GM12865 (cell line): ENCODE measurements at regions not wholly inside any gene's neighbourhood (a gene's known extent, or its start where the extent isn't known, plus 50 kb on each side); places are given as distances from the start of the nearest gene placed in this dataset.

Experiments used
- DNase-seq: peaks from one replicate; pipeline ENCODE4 v3.0.0; 2010; ENCODE audit warnings: low read depth
- H3K4me3 ChIP-seq: 2 replicates; pipeline ENCODE4 v1.5.1; 2011; ENCODE audit warnings: mild to moderate bottlenecking, low read depth, low read length, control low read depth
- TF ChIP-seq, protein P1 (sequence below): IDR thresholded peaks from 2 replicates; pipeline ENCODE4 v1.5.1; 2011; ENCODE audit warnings: low read length, control low read depth, low read depth, inconsistent platforms; ENCODE audit not compliant: insufficient read depth; ENCODE audit errors: missing control alignments

DNA sequence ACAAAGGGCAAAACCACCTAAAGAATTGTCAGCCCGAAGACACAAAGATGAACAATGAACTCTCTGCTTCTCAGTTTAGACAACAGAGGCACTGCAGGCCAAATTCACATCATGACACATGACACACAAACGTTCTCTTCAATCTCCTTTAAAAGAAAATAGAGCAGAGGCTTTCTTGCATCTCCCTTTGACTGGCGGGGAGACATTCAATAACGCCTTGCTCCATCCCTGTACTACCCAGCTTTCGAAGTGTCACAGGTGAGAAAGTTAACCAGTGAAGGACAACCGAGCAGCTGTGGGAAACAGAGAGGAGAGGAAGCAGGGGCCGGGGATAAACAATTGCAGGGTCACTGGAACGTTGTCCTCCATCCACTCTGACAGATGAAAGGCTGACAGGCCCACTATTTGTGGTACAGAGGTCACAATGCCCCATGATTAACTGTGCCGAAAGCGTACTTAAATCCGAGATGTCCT is 130.8 kb downstream of the PHLDA1 start:
- TF ChIP-seq, protein P1, sequence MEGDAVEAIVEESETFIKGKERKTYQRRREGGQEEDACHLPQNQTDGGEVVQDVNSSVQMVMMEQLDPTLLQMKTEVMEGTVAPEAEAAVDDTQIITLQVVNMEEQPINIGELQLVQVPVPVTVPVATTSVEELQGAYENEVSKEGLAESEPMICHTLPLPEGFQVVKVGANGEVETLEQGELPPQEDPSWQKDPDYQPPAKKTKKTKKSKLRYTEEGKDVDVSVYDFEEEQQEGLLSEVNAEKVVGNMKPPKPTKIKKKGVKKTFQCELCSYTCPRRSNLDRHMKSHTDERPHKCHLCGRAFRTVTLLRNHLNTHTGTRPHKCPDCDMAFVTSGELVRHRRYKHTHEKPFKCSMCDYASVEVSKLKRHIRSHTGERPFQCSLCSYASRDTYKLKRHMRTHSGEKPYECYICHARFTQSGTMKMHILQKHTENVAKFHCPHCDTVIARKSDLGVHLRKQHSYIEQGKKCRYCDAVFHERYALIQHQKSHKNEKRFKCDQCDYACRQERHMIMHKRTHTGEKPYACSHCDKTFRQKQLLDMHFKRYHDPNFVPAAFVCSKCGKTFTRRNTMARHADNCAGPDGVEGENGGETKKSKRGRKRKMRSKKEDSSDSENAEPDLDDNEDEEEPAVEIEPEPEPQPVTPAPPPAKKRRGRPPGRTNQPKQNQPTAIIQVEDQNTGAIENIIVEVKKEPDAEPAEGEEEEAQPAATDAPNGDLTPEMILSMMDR = no peak
- no peak for DNase-seq
- H3K4me3 ChIP-seq = no peak overlapping the region

DNA sequence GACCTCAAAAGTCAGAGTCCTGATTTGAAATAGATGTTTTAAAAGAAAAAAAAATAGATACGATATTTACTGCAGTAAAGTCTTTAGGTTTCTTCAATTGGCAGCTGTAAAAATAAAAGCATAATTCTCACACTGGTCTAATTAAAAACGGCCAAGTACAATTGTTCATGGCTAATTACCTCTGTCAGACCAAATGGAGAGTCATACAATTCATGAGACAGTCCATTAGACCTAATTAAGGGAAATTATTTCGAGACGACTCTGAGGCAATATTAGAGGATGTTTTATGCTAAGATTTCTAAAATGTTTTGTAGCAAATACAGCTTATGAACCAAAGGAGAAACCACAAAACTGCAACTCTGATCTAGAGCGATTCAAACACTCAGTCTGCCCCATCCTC is 131.3 kb downstream of the PHLDA1 start:
- H3K4me3 ChIP-seq = no peak overlapping the region
- TF ChIP-seq, protein P1 = no peak
- DNase-seq = no peak

DNA sequence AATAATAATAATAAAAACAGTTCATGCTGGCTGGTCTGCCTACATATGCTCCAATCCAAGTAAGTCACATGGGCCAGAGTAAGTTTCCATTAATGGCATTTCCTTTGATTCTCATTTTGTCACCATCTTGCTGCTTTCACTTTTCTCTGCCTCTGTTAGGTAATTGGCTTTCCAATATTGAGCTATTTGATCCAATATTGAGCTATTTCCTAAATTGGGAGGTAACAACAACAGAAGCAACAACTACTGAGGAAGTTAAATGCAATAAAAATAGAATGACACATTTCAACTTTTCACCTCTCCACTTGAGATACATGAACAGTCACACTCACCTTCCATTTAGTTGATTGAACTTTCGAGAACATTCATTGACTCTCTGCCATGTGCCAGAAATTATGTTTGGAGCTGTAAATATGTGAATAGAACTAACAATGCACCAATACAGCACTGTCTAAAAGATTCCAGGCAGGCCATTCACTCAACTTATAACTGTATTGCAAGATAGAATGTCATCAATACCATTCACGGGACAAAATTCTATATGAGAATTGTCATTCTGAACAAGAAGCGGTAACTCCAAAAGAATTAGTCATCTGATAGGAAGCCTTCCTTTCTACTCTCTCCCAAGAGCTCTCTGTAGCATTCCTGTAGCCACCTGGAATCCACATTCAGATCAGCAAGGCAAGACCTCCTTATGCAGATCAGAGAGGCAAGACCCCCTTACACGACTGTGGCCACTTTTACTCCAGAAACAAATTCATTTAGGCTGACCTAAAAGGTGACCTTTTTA is 136.4 kb downstream of the PHLDA1 start:
- TF ChIP-seq, protein P1 = no peak
- no peak for DNase-seq
- H3K4me3 ChIP-seq = no peak overlapping the region

DNA sequence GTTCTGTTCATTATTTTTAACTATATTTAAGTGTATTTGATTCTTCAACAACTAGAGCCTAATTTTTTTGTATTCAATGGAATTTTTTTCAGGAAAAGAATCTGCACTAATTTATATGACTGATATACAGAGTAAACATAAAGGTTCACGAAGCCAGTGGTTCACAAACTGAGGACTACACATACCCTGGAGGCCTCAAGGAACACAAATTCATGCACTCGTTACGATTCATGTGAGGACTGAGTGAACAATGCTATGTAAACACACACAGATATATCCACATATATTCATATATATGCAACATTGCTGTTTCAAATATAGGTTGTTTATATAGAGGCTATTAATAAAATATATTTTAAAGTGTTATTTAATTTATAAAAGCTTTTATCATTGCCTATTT is 137.8 kb downstream of the PHLDA1 start:
- TF ChIP-seq, protein P1 = no peak
- DNase-seq = no peak
- H3K4me3 ChIP-seq = no peak overlapping the region

DNA sequence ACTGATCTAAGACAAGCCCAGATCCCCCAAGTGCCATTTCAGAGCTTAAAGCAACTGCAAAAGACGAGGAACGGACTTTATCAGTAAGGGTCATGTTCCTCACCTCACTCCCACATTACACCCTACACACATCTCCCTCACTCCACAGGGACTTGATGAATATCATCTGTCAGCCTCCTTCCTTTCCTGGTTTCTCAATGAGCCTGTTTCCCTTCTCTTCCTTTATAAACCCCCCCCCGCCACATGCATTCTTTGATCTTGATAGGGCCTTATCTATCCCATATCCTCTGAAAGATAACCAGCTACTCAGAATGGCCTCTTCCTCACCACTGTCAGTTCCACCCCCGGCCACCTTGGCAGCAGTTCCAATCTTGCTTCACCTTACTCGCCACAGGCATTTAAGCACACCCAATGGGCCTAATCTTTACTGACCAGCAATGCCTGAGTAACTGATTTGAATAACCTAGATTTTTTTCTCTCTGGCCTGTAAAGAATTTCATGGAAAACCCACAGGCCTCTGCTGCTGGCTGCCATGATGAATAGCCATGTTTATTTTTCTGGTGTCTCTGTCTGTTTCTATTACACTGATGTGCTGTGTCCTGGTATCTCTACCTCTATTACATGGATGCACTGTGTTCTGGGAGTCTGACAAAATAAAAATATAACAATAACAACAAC is 138.7 kb downstream of the PHLDA1 start:
- TF ChIP-seq, protein P1 = no peak
- no peak overlapping the region for H3K4me3 ChIP-seq
- DNase-seq = no peak

DNA sequence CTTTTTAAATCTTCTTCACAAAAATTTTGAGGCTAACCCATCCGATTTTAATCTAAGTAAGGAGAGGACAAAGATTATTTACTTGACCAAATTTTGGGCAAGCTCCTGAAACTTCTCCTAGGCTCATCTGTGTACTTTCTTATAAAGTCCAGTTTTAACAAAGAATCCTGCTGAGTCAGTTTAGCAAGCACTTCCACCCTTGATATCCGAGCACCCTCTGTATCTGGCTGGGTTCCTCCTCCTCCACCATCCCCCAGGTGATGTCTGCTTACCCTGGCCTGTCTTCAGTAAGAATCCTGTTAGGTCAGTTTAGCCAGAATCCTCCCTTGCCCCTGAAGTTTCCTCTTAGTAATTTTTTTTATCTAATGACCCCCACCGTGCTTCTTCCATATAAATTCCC is 140.5 kb downstream of the PHLDA1 start:
- H3K4me3 ChIP-seq = no peak overlapping the region
- DNase-seq = no peak
- TF ChIP-seq, protein P1 = no peak

DNA sequence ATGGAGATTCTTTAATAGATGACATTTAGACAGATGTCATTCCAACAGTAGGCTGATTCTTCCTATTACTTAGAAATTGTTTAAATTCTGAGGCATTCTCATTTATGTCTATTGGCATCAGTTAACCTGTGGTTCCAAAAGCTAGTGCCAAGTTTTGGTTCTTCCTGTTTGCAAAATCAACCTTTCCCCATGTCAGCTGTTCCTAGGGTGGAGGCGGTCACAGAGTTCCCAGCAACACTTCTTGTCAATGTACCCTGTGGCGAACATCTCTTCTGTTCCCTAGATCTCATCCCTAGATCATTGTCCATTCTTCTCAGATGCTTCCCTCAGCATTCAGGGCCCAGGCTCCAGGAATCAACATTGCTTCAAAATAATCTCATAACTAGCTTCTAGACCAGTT is 140.9 kb downstream of the PHLDA1 start:
- H3K4me3 ChIP-seq = no peak overlapping the region
- no peak for DNase-seq
- TF ChIP-seq, protein P1 = no peak
